ENCODE measurements at regions not wholly inside any gene's neighbourhood (a gene's known extent, or its start where the extent isn't known, plus 50 kb on each side); places are given as distances from the start of the nearest gene placed in this dataset.

DNA sequence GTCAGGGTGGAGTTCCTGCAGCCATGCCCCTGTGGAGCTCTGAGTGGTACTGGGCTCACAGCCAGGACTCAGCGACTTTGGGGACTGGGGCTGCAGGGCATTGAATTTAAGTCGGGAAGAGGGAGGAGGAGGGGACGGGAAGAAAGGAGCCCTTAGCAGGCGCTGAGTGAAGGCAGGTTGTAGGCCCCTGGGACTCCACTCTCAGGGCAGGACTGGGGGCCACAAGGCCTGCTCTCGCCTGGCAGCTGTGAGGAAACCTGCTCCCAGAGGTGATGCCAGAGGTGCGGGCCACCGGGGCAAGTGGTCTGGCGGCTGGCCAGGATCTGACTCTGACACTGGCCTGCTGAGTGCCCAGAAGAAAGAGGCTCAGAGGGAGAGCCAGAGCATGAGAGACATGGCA lies 73.5 kb downstream of the EPHB3 start:
- in situ Hi-C loops (cut with HindIII; ENCODE audit: low pct_unique_long_range_greater_than_20kb, low sequenced_read_pairs), result no loop called here
- DNase-seq (ENCODE audit: low read depth), result no peak

DNA sequence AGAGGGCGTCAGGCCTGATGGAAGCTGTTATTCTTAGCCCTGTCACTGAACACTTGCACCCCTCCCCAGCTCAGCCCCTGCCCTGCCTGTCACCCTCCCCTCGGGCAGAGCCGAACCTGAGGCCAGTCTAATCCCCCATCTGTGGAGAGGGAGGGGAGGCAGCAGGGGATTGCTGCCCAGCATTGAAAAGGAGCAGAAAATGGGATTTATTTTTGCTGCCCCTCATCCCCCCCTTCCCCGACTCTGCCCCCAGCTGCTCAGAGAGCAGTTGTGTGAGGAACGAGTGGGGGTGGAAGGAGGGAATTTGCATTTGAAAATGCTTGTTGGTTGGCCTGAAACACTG lies 71.6 kb downstream of the EPHB3 start:
- DNase-seq (ENCODE audit: low read depth), result no peak
- in situ Hi-C loops (cut with HindIII; ENCODE audit: low pct_unique_long_range_greater_than_20kb, low sequenced_read_pairs), result no loop called here

DNA sequence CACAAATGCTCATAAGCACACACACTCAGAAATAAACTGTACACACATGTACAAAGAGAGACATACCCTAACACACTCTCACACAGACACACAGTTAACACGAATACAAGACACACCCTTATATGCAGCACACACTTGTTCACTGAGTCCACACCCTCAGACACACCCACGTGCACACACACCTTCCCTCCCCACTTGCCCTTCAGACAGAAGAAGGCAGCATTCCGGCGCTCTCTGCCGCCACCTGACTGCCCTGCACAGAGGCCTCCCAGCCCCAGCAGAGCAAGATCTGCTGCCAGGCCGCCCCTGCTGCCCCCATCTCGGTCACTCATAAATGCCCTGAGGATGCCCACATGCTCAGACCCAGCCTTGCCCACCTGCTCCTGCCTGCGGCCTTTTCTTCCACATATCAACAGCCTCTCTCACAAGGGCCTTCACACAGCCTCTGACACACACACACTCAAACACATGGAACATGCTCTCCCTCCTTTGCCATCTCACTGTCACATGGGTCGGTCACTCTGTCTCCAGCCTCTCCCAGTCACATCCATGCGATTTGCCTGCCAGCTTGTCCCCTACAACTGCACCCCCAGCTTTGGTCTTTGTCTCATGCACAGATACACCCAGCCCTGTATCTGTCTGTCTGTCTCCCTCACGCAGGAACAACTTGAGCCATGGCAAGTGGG lies 71.1 kb downstream of the EPHB3 start:
- DNase-seq (ENCODE audit: low read depth), result no peak
- in situ Hi-C loops (cut with HindIII; ENCODE audit: low pct_unique_long_range_greater_than_20kb, low sequenced_read_pairs), result no loop called here
